NCI-H748 (cell line): ENCODE measurements at regions not wholly inside any gene's neighbourhood (a gene's known extent, or its start where the extent isn't known, plus 50 kb on each side); places are given as distances from the start of the nearest gene placed in this dataset.

Source experiments
- DNase-seq: peaks from one replicate; lab custom pipeline; 2025; ENCODE audit not compliant: unreplicated experiment; lab: John Stamatoyannopoulos, UW

DNA sequence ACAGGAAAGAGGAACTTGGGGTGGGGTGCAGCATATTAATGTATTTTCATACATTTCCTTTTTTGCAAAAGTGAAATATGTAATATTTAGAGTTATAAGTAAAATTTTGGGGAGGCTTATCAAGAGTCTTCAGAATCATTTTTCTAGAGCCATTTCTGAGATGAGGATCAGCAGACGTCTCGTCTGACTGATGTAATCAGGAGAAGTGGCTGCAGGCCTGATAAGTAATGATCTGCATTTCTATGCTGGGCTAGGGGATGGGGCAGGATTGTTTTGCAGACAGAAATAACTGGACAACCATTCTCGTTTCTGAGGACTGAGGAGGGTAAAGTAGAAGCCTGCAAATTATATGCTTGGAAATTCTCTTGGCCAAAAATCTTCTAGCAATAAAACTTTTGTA lies 89.2 kb upstream of the ARGLU1 start:
- no peak for DNase-seq

DNA sequence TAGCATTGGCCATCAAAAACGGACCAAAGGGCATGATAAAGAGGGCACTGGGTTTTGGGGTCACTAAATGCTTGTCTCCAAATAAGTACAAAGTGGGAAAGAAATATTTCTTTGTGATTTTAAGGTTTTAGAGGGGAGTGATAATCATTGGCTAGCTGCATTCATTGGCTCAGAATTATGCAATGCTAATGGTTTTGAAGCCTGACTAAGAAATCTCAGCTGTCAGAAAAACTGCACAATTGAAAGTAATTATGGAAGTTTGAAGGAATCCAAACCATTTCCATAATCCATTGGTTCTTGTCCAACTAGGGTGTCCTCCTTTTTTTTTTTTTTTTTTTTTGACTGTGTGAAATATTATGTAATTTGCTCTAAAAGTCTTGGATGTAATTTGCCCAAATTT lies 88.2 kb upstream of the ARGLU1 start:
- DNase-seq: no peak

DNA sequence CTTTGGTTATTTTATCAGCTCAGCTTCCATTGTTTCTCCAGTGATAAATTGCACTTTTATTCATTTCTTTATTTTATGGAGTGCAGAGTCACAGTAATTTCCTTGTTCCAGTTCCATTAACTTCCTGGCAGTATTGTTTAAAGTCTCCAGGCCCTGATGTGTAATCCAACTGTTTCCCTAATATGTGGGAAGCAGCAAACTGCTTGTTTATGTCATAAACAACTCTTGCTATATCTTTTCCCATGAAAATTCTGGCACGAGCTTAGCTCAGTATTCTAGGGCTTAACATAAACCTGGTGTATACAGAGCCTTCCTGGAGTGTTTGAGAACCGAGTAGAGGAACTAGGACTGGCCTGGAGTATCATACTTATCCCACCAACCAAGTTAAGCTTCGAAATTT lies 83.5 kb upstream of the ARGLU1 start:
- no peak for DNase-seq

DNA sequence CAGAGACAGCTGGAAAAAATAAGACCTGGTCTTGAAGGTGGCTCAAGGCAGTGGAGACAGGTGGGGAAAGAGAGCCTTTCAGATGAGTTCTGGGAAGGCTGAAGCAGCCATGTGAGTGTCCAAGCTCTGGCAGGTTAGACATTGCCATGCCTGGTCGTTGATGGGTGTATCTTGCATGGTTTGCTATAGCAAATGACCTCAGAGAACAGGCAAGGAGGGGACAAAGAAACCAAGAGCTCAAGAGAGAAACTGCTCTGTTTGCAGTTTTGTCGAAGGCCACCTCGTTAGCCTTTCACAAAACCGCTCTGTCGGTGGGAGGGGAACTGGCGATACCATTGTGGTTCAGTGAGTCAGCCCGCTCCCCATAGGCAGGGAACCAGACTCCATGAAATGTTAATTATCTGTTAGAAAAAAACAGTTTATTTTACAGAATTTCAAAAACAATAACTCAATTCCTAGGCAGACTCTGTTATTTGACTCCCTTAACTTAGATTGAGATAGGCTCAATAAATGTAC lies 82.8 kb upstream of the ARGLU1 start:
- DNase-seq: no peak

DNA sequence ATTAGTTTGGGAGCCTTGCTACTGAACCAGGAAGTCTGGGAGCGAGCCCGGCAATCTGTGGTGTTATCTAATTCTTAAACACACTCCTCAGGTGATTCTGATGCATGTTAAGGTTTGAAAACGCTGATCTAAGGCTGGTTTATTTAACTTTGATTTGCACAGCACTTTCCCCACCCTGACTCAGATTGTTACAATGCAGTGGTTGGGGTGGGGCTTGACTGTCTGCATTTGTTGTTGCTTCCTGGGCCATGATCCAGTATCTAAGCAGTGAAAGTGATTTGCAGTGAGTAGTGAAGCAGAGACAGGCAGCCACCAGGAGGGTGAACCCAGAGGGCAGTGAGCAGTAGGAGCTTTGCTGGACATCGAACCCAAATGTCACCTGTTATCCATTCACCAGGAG lies 81.6 kb upstream of the ARGLU1 start:
- no peak for DNase-seq

DNA sequence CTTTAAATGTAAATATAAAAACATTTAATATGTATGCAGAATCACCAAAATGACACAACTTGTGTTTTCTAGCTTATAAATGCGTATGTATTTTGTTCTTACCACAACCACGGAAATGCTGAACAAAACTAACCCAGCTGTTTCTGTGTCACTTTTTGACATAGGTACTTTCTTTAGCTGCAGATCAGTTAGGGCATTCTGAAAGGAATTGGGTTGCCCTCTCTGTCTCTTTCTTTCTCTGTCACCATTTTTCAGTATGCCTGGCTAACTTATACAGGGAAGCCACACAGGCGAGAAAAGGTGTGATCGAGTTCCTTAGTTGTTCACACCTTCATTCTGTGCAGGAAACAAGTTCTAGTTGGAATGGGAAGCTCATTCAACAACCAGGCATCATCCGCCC lies 72.6 kb upstream of the ARGLU1 start:
- no peak for DNase-seq

DNA sequence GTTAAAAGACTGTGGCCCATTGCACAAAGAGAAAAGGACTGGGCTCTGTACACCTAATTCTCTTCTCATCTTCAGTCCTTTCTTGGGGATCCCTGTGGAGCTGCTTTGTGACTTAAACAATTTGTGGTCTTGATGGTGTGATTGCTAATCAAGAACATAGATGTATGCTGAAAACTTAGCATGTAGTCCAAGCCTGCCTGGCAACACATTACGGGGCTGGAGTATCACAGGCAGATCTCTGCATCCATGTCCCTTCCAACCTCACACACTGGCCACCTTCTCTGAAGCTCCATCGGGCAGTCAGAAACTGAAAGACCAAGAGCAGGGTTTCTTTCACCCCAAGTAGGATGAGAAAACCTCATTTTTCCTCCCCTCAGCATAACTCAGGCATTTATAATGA lies 69.6 kb upstream of the ARGLU1 start:
- no peak for DNase-seq

DNA sequence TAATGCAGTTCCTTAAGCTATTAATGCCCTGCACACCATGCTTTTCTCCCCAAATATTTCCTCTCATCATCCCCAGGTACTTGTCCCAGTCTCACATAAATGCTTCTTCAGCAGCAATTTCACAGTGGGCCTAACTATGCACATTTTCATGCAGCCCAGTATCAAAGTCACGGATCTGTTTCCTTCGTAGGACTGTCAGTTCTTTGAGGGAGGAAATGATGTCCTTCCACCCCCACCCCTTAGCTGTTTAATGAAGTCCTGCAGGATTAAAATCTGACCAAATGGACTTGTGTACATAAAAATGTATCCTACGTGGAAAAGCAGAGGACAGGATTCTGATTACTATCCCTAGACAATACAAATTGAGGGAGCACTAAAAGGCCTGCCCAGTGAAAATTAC lies 68.6 kb upstream of the ARGLU1 start:
- no peak for DNase-seq

DNA sequence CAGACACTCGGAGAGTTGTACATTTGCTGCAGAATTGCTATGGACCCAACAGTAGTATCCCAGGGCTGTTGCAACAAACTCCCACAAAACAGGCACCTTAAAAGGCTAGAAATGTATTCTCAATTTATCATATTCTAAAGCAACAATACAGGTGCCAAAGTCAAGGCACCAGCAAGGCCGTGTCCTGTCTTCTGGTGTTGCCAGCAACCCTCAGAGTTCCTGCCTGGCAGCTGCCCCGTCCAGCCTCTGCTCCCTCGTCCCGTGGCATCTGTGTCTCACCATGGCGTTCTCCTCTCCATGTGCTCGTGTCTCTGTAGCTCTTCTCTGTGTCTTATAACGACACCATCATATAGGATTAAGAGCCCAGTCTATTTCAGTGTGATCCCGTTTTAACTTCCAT lies 67.7 kb upstream of the ARGLU1 start:
- DNase-seq: no peak

DNA sequence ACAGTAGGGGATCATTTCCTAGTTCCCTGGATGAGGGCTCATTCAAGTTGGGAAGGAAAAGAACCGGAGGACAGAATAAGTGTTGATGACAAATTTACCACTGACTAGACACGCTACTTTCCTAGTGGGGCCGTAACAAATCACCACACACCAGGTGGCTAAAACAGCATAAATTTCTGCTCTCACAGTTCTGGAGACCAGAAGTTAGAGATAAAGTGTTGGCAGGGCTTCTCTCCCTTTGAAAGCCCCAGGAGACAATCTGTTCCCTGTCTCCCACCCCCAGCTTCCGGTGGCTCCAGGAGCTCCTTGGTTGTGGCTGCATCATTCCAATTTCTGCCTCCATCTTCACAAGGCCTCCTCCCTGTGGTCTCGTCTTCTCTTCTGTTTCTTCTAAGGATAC lies 65.4 kb upstream of the ARGLU1 start:
- no peak for DNase-seq

DNA sequence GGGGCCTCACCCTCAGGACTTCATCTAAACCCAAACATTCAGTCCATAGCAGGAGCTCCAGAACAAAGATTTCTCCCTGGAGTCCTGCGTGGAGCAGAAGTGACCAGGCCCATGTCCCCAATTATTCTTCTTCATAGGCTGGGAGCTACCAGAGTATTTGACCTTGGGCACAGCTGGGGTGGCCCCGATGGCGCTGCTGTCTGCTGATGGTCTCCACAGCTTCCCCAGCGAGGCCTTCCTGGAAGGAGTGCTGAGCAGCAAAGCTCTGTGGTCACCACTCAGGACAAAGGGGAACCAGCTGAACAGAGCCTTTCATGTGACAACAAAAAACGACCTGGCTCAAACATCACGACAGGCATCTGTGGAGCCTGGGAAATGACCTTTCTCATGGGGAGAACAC lies 62.7 kb upstream of the ARGLU1 start:
- no peak for DNase-seq

DNA sequence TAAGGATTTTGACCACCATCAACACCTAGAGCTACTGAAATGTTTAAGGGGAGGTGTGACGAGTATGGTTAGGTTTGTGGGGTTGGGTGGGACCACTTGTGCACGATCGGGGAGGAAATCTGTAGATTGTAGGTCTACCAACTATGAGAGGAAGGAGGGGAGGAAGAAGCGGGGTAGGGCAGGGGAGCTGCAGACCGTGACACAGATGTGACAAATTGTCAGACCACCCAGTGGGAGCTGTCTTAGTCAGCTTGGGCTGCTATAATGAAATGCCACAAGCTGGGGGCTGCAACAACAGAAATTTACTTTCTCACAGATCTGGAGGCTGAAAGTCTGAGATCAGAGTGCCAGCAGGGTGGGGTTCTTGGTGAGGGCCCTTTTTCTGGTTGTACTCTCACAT lies 62.2 kb upstream of the ARGLU1 start:
- DNase-seq: no peak

DNA sequence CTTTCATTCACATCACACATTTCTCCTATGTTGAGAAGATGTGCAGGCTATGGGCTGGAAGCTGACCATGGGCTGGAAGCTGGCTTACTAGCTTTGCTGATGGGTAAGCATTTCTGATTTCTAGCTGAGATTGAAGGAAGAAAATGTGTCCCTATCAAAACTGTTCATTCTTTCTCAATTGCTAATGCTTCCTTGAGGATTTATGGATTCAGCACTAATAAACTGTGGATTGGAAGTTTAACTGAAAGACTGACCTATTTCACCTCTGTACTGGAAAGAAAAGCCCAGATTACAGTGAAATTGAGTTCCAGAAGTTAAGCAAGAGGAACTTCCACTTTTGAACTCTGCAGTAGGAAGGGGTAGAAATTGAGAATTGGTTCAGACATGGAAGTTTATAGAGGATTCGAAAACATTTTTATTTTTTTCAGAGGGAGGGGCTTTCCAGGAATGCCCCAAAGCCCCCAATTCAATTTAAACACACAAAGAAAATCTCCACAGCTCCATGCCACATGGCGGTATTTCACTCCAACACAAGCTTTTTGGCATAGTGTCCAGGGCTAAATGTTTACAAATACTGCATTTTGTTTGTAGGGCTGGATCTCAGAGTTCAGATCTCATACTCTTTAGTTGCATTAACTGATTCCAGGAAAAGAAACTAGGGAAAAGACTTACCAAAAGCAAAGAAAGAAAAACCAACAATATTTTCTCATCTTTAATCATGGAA lies 61.2 kb upstream of the ARGLU1 start:
- no peak for DNase-seq

DNA sequence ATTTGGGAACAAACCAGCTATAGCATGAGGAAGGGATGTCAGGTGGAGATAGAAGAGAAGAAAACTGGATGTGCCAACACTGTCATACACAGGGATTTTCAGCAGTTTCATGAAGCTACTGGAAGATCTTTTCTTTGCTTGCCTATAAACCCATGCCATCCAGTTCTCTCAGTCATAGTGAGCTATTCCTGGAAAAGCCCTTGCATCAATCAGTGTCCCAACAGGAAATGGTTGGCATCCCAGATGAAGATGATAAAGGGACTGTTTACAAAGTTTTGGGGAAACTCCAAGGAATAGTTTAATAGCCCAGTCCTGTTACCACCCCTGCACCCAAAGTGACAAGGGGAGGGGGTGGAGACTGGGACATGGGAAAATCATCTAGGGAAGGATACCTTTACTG lies 58.5 kb upstream of the ARGLU1 start:
- DNase-seq: no peak

DNA sequence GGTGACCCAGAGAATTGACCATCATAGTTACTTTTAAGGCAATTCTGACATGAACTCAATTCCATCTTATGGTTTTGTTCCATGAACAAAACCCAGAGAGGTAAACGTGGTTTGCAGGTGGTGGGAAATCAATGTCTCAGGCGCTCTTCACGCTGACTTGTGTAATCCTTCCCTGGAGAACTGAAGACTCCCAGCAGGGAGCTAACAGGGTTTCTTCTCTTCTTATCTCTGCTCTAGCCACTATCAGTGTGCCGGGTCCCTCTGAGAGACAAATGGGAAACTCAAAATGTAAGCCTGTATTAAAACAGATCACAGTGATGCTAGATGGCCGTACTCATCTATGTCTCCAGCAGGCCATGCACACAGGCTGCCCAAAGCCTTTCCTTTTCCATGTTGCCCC lies 57.6 kb upstream of the ARGLU1 start:
- no peak for DNase-seq

DNA sequence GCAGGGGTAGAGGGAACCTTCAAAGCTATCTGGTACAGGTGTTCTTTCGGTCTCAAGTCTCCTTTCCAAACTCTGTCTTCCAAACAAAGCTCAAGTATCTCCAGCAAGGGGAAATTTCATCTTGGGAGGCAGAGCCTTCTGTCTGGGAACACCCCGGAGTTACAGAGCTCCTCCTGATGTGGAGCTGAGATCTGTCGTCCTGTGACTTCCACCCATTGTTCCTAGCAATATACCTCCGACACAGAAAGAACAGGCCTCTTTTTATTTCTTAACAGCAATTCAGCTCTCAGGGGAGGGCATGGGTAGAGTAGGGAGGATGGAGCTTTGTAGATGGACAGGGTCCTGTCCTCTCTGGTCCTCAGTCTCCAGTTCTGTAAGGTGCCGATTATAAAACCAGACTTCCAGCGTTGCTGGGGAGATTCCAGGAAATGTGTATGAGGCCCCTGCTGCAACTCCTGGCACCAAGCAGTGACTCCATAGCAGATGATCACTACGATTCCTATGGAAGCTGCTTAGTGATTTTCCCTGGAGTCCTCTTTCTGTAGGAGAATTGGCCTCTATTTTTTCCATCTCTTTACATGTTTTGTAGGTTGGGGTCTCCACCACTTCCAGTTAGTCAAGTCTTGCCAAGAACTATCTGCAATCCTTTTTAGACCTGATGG lies 56.0 kb upstream of the ARGLU1 start:
- DNase-seq: no peak

DNA sequence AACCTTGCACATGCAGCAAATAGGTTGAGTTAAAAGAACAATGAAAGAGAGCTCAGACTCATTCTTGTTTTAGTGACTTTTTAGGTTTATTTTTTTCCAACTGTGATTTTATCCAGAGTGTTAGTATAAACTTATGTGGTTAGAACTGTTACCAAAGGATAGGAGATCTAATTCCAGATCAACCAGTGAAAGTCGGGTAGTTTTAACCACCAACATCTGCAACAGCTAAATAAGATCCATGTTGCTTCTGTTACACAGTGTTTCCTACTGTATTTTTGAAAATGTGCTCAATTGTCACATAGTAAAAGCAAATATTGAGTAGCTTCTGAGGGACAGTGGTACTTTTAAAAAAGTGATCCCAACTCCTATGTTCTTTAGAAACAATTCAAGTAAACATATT lies 53.9 kb upstream of the ARGLU1 start:
- no peak for DNase-seq

DNA sequence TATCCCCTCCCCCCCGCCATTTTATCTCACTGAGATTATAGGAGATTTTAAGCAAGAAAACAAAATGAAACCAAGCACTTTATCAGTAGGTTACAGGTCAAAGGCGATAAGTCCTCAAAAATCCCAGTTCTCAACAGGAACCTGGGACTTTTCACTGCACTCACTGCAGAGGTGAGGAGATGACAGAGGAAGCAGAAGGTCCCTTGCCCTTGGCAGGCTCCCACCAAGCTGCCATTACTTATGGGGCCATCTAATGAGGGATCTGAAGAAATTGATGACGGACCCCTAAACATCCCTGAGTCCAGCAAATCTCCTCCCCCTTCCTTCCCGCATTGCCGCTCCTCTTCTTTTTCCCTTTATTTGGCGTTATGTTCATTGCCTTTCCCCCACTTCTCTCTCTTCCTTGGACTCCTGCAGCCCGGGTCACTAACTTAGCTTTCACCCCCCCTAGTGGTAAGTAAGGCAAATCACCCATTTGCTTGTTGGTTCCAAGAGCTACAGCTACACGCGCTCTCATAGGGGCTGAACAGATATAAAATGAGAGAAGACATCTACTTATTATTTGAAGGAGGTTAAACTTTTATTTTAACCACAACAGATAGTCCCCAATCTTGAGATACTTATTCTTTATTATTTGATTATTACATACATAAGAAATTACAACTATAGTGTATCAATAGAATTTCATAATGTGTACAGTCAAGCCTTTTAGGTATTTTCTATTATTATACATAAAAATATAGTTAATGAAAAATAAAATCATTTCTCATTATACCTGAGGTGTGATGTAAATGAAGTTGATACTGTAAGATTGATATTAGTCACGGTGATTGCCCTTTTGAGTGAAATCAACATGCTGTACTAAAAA lies 52.0 kb upstream of the ARGLU1 start:
- DNase-seq: peak; percentile 71
